Stimulated activated CD4-positive, alpha-beta T cell treated with anti-CD3 and anti-CD28 coated beads, Interleukin-1b, Interleukin-23, amount 100 ng/mL, for 4 hours (primary cell): ENCODE measurements at regions not wholly inside any gene's neighbourhood (a gene's known extent, or its start where the extent isn't known, plus 50 kb on each side); places are given as distances from the start of the nearest gene placed in this dataset.

Experiments used
- DNase-seq, 2 donors: peaks; one replicate each; pipeline ENCODE4 v3.0.0-alpha.2; 2020; ENCODE audit warnings: low read depth in 2 of 2

- no peak for DNase-seq
Measured at GRCh38 chr2:12205086-12205485, 458.7 kb downstream of the LPIN1 start.

DNA sequence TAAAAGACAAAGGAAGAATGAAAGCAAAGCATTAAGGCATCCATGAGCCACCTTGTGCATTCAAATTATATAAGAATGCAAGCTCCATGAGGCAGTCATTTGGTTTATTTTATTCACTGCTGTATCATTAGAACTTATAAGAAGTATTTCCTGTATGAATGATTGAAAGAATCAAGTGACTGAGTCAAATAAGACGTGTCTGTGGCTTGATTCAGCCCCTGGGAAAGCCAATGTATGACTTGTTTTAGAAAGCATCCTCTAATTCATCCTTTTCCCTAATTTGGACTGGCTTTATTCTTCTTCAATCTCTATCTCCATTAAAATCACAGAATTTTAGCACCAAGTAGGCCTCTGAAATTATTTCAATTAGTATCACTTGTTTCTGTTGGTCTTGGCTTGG lies 461.1 kb downstream of the LPIN1 start:
- no peak for DNase-seq

GRCh38 chr2:12210016-12210933 lies 463.8 kb downstream of the LPIN1 start:
- DNase-seq, result no peak

- DNase-seq, result no peak
Measured at GRCh38 chr2:12211326-12212175, 465.1 kb downstream of the LPIN1 start.

DNA sequence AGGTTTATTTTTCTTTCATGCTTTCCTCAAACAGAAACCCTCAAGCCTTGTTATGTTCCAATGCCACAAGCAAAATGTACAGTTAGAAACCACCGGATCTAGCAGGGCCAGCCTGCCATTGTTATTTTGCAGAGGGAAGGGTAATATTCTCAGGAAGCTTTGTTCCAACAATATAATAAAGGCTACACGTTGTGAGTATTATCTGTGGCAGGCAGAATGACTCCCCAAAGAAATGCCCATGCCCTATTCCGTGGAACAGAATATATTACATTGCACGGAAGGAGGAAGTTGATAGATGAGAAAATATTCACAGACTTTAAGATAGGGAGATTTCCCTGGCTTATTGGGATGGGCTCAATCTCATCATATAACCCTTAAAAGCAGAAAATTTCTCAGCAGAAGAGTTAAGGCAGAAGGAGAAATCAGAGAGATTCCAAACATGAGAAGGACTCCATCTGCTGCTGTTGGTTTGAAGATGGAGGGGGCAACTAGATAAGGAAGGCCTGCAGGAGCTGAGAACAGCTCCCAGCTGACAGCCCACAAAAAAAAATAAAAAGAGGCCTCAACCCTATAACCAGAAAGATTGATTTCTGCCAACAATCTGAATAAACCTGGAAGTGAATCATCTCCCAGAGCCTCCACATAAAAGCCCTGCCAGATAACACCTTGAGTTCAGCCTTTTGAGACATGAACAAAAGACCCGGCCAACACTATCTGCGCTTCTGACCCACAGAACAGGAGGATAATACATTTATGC lies 466.6 kb downstream of the LPIN1 start:
- no peak for DNase-seq

DNA sequence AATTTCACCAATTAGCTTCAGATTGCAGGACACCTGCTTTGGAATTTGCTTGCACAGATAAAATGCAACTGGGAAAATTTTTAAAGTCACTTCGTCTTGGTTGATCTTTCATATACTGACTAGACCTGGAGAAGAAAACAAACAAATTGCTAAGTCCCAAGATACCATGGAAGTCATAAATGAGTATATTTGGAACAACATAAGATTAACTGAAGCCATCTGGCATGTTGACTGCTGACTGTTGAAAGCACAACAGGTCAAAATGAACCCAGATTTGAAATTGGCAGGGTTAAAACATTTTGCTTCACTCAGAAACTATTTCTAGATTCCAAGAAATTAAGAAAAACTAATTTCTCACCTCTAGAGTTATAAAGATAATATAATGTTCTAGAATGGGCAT lies 470.7 kb downstream of the LPIN1 start:
- no peak for DNase-seq

DNA sequence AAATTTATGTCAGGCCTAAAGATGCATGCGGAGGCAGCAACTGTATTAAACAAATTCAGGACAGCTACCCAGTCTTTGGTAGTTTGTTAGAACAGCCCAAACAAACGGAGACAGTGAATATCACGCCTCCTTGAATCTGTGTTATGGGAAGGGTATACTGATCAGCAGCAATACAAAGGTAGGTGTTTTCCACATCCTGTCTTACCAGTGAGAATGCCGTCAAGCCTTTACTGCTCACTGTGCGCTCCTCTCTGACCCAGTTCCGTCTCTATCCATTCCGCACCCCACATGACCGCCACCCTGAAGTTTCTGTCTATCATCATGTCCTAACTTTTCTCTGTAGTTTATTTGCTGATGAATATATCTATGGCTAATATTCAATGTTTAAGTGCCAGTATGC lies 473.3 kb downstream of the LPIN1 start:
- no peak for DNase-seq

- no peak for DNase-seq
Measured at GRCh38 chr2:12221584-12221983, 475.2 kb downstream of the LPIN1 start.

GRCh38 chr2:12222554-12222953 lies 476.1 kb downstream of the LPIN1 start:
- no peak for DNase-seq

GRCh38 chr2:12223732-12224131 lies 477.3 kb downstream of the LPIN1 start:
- no peak for DNase-seq

DNA sequence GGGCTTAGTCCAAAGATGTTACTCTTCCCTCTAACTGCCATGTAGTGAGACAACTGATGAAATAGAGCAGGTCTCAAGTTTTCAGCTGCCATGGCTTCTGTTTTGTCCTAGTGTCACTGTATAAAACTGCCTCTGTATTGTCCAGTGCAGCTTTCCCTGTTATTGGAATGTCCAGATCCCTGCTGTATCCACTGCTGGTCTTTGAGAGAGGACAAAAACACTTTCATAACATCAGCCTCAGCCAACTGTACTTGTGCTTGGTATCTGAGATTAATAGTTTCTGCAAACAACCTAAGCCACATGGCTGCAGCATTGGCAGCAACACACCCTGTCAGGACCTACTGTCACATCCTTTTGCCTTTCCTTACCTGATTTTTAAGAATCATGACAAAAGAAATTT lies 480.2 kb downstream of the LPIN1 start:
- DNase-seq, result no peak

DNA sequence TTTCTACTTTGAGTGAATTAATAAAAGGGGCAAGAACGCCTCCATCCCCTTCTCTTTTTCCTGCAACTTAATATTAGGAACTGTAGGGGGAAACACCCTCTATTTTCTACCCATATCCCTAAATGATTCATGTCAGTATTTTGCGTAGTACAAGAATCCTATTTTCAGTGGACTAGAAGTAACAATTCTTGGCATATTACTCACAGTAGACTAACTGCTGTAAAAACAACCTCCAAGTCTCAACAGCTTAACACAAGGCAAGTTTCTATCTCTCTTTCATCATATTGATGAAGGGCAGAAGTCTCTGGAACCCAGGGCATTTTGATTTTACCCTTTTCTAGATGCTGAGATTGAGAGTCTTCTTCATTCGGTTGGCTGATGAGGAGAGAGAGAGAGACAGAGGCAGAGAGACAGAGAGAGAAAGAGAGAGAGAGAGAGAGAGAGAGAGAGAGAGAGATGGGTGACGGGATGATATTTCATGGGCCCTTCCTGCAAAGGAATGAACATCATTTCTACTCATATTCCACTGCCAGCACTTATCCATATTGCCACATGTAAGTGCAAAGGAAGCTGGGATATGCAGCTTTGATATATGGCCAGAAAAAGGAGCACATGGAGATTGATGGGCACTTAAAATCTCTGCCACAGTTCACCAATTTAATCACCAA lies 481.6 kb downstream of the LPIN1 start:
- no peak for DNase-seq

- no peak for DNase-seq
Measured at GRCh38 chr2:12231288-12231687, 484.9 kb downstream of the LPIN1 start.

DNA sequence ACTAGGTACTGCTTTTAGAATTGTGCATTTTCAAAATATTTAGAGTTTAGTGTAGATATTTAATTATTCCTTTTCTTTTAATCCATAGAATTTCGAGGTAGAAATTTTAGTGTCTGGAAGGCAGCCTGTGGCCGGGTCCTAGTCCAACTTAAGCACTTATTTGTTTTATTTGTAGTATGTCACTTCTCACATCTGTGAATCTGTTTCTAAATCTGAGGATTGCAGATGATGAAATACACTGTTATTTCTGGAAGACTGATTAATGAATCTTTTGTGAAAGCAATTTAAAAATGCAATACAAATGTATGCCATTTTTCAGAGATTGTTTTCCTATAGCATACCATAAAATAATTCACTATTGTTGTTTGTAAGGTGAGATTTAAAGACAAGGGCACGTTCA lies 483.9 kb upstream of the TRIB2 start:
- DNase-seq, result no peak

GRCh38 chr2:12236136-12236844 lies 480.4 kb upstream of the TRIB2 start:
- no peak for DNase-seq

DNA sequence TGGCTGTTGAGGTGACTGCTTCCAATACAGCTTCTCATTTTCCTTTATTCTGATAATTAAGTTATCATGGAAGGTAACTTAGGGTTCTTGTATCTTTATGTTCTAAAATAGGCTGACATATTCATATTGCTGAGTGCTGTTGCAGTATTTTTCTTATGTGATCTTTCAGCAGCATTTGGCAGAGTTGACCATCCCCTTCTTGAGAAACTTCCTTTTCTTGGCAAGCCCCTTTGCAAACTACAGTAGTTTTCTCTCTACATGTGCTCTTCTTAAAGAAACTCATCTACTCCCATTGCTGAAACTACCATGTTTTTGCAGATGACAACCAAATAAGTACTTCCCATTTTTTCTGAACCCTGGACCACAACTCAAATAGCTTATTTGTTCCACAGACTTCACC lies 476.5 kb upstream of the TRIB2 start:
- DNase-seq, result no peak

GRCh38 chr2:12243381-12243780 lies 473.4 kb upstream of the TRIB2 start:
- DNase-seq, result no peak

DNA sequence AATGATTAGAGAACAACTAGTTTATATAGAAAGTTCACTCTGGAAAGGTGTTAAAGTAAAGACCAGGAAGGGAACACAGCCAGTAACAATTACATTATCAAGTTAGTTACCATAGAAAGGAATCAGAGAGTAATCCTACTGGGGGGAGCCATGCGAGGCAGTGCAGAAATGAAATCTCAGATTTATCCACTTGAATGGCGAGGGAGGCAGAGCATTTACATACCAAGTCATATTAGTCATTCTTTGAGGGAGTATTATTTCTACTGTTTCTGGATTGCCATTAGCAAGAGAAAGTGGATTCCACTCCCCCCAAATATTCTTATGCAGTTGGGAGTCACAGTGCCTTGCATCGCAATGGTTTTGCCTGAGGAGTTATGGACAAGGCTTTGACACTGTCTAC lies 472.7 kb upstream of the TRIB2 start:
- no peak for DNase-seq

DNA sequence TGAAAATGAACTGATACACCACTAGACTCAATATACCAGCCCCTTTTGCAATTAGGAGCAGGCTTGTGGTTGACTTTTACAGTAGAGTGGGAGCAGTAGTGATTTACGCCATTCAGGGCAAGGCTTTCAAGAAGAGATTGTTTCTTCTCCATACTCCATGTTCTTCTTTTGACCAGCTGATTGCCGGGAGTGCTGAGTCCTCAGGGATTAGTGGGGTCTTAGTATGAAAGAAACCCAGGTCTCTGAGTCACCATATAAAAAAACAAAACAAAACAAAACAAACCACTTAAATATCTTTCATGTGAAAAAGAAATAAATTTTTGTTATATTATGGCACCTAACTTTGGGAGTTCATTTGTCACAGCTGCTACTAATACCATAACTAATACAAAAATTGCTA lies 465.6 kb upstream of the TRIB2 start:
- DNase-seq, result no peak

DNA sequence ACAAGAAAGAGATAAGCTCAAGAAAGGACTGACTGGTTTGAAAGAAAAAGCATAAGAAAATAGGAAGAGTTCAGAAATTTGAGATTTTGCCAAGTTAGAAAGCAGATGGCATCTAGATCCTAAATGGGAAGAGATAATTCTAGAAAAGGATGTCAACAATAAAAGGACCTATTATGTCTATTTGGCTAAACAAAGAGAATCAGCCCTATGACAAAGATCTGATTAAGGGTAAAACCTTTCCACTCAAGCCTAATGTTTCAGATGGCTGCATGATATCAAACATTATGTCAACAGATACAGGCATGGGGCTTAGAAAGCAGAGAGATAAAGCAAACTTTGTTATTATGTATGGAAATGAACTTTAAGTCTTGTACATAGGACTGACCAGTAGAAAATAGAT lies 465.0 kb upstream of the TRIB2 start:
- DNase-seq, result no peak

DNA sequence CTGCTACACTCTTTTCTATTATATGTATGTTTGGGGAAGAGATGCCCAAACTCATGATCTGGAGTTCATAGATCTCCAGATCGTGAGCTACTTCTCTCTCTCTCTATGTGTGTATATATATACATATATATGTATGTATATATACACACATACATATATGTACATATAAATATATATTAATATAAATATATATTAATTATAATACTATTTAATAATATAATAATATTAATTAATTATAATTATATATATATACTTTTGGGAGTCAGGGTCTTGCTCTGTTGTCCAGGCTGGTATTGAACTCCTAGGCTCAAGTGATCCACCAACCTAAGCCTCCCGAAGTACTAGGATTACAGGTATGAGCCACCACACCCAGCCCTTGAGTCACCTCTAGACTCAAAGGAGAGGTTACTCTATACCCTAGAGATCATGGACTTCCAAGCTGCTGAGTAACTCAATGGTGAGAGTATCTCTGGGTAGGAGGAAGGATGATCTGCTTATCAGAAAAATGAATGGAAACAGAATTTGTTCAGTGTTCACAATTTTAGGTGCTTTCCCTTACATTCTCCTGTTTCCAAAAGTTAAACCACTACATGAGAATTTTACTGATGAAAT lies 463.5 kb upstream of the TRIB2 start:
- no peak for DNase-seq
